Neural cell (in vitro differentiated cells): ENCODE measurements at regions not wholly inside any gene's neighbourhood (a gene's known extent, or its start where the extent isn't known, plus 50 kb on each side); places are given as distances from the start of the nearest gene placed in this dataset.

ENCODE experiments used
- H2AFZ ChIP-seq: fragments of 200-600, 300-800 bp; sonication (generic), shearing (Covaris generic); 2 replicates; pipeline ENCODE4 v1.6.0; 2014; ENCODE audit warnings: low read depth, mild to moderate bottlenecking, antibody characterized with exemption, low read length, moderate library complexity
- H3F3A ChIP-seq: fragments of 200-600 bp; shearing (Covaris generic); 2 replicates; pipeline ENCODE4 v1.6.1; 2016; ENCODE audit warnings: mild to moderate bottlenecking, moderate library complexity, mixed read lengths, antibody characterized with exemption, low read length; ENCODE audit not compliant: insufficient read depth, poor library complexity, severe bottlenecking
- H3K27ac ChIP-seq: fragments of 200-600, 300-800 bp; sonication (generic), shearing (Covaris generic); 2 replicates; pipeline ENCODE4 v1.5.1; 2014; ENCODE audit warnings: mild to moderate bottlenecking, low read length, moderate library complexity
- H3K27me3 ChIP-seq: fragments of 300-800, 200-600 bp; sonication (generic), shearing (Covaris generic); 2 replicates; pipeline ENCODE4 v1.6.0; 2014; ENCODE audit warnings: mild to moderate bottlenecking, low read depth, low read length, moderate library complexity; ENCODE audit not compliant: insufficient read depth
- H3K36me3 ChIP-seq: fragments of 300-800, 200-600 bp; sonication (generic), shearing (Covaris generic); 2 replicates; pipeline ENCODE4 v1.5.1; 2014; ENCODE audit warnings: mild to moderate bottlenecking, antibody characterized with exemption, low read length, moderate library complexity; ENCODE audit not compliant: insufficient read depth
- H3K4me2 ChIP-seq: fragments of 300-800, 200-600 bp; sonication (generic), shearing (Covaris generic); 2 replicates; pipeline ENCODE4 v1.6.0; 2014; ENCODE audit warnings: mild to moderate bottlenecking, low read length
- H3K4me3 ChIP-seq: fragments of 300-800, 200-600 bp; sonication (generic), shearing (Covaris generic); 2 replicates; pipeline ENCODE4 v1.5.1; 2014; ENCODE audit warnings: mild to moderate bottlenecking, low read length, moderate library complexity
- H3K79me2 ChIP-seq: fragments of 200-600 bp; shearing (Covaris generic); replicated peaks from 2 replicates; pipeline ENCODE4 v1.6.0; 2014; ENCODE audit warnings: mild to moderate bottlenecking, low read length, moderate library complexity; ENCODE audit not compliant: insufficient read depth
- H3K9ac ChIP-seq: fragments of 300-800, 200-600 bp; sonication (generic), shearing (Covaris generic); 2 replicates; pipeline ENCODE4 v1.6.1; 2016; ENCODE audit warnings: mild to moderate bottlenecking, low read length, mixed read lengths
- H3K9me2 ChIP-seq: fragments of 200-600 bp; shearing (Covaris generic); 2 replicates; pipeline ENCODE4 v1.6.1; 2016; ENCODE audit warnings: mild to moderate bottlenecking, low read length, mixed read lengths; ENCODE audit not compliant: insufficient read depth
- H3K9me3 ChIP-seq: fragments of 200-600, 300-800 bp; sonication (generic), shearing (Covaris generic); 2 replicates; pipeline ENCODE4 v1.6.1; 2016; ENCODE audit warnings: mild to moderate bottlenecking, mixed run types, low read length, moderate library complexity, mixed read lengths
- H4K20me1 ChIP-seq: fragments of 200-600 bp; shearing (Covaris generic); 2 replicates; pipeline ENCODE4 v1.6.1; 2016; ENCODE audit warnings: mild to moderate bottlenecking, mixed run types; ENCODE audit not compliant: insufficient read depth
- CTCF ChIP-seq: fragments of 450-650 bp; IDR thresholded peaks from 2 replicates; pipeline ENCODE4 v1.5.1; 2014; ENCODE audit warnings: antibody characterized with exemption, mild to moderate bottlenecking, moderate library complexity; ENCODE audit not compliant: poor library complexity, severe bottlenecking
- EP300 ChIP-seq: fragments of 450-650 bp; conservative IDR thresholded peaks from 2 replicates; pipeline ENCODE4 v1.6.1; 2014; ENCODE audit warnings: antibody characterized with exemption, mild to moderate bottlenecking, moderate library complexity; ENCODE audit not compliant: poor library complexity, severe bottlenecking
- EZH2 ChIP-seq: fragments of 200-600, 300-800 bp; shearing (Covaris generic), sonication (generic); IDR thresholded peaks from 2 replicates; pipeline ENCODE4 v1.6.1; 2014; ENCODE audit warnings: antibody characterized with exemption, low read length, borderline replicate concordance, mild to moderate bottlenecking; ENCODE audit not compliant: insufficient read depth, poor library complexity, severe bottlenecking
- MXI1 ChIP-seq: fragments of 450-650 bp; conservative IDR thresholded peaks from 2 replicates; pipeline ENCODE4 v1.6.1; 2014; ENCODE audit warnings: antibody characterized with exemption, mild to moderate bottlenecking; ENCODE audit not compliant: poor library complexity, severe bottlenecking
- POLR2AphosphoS5 ChIP-seq: IDR thresholded peaks from 2 replicates; pipeline ENCODE4 v1.6.1; 2012
- RAD21 ChIP-seq: fragments of 450-650 bp; conservative IDR thresholded peaks from 2 replicates; pipeline ENCODE4 v1.6.1; 2014; ENCODE audit warnings: antibody characterized with exemption, mild to moderate bottlenecking, moderate library complexity
- SMC3 ChIP-seq: fragments of 450-650 bp; conservative IDR thresholded peaks from 2 replicates; pipeline ENCODE4 v1.6.1; 2014; ENCODE audit warnings: antibody characterized with exemption, mild to moderate bottlenecking, moderate library complexity; ENCODE audit not compliant: poor library complexity
- TAF1 ChIP-seq: IDR thresholded peaks from 2 replicates; pipeline ENCODE4 v1.6.1; 2012; ENCODE audit warnings: low read depth
- TF ChIP-seq, protein P1 (sequence below): IDR thresholded peaks from 2 replicates; pipeline ENCODE4 v1.6.1; 2012; ENCODE audit warnings: borderline replicate concordance

DNA sequence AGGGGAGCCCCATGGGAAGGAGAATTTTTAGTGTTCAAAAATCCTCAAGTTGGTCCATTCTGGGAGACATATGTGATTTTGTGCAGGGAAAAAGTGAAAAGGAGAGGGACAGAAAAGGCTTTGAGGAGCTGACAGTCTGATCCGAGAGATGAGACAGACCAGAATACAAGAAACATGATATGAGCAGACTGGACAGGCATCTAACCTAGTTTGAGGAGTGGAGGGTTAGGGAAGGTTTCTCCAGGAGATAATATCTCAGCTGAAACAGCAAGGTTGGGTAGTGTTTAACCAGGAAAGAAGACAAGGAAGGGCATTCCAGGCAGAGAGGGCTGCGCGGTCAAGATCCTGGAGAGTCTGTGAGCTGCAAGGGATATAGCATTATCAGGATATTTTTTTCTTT is 101.4 kb upstream of the NCAM1 start:
- no peak overlapping the region for H3K9ac ChIP-seq
- H3K36me3 ChIP-seq, result no peaks in the 10 kb centered on the region
- H3F3A ChIP-seq, result no peaks in the 10 kb centered on the region
- no peaks in the 10 kb centered on the region for H4K20me1 ChIP-seq
- TF ChIP-seq CTCF, result no peak
- no peak for TF ChIP-seq SMC3
- TF ChIP-seq TAF1, result no peak
- TF ChIP-seq, protein P1, sequence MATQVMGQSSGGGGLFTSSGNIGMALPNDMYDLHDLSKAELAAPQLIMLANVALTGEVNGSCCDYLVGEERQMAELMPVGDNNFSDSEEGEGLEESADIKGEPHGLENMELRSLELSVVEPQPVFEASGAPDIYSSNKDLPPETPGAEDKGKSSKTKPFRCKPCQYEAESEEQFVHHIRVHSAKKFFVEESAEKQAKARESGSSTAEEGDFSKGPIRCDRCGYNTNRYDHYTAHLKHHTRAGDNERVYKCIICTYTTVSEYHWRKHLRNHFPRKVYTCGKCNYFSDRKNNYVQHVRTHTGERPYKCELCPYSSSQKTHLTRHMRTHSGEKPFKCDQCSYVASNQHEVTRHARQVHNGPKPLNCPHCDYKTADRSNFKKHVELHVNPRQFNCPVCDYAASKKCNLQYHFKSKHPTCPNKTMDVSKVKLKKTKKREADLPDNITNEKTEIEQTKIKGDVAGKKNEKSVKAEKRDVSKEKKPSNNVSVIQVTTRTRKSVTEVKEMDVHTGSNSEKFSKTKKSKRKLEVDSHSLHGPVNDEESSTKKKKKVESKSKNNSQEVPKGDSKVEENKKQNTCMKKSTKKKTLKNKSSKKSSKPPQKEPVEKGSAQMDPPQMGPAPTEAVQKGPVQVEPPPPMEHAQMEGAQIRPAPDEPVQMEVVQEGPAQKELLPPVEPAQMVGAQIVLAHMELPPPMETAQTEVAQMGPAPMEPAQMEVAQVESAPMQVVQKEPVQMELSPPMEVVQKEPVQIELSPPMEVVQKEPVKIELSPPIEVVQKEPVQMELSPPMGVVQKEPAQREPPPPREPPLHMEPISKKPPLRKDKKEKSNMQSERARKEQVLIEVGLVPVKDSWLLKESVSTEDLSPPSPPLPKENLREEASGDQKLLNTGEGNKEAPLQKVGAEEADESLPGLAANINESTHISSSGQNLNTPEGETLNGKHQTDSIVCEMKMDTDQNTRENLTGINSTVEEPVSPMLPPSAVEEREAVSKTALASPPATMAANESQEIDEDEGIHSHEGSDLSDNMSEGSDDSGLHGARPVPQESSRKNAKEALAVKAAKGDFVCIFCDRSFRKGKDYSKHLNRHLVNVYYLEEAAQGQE, result no peak
- TF ChIP-seq EP300, result no peak
- no peak for TF ChIP-seq RAD21
- TF ChIP-seq POLR2AphosphoS5, result no peak
- TF ChIP-seq EZH2, result no peak
- TF ChIP-seq MXI1, result no peak
- no peak overlapping the region for H3K4me2 ChIP-seq
- no peak overlapping the region for H3K4me3 ChIP-seq
- H3K9me2 ChIP-seq, result no peaks in the 10 kb centered on the region
- H3K27ac ChIP-seq, result no peak overlapping the region
- no peaks in the 10 kb centered on the region for H3K27me3 ChIP-seq
- no peaks in the 10 kb centered on the region for H3K79me2 ChIP-seq
- no peaks in the 10 kb centered on the region for H3K9me3 ChIP-seq
- no peak overlapping the region for H2AFZ ChIP-seq

GRCh38 chr11:112861356-112861755 is 99.9 kb upstream of the NCAM1 start:
- Histone ChIP-seq H4K20me1 (no peaks in the 10 kb centered on the region), H3K9me3 (no peaks in the 10 kb centered on the region), H3K27ac (no peak overlapping the region), H3K9me2 (no peaks in the 10 kb centered on the region), H3K4me2 (no peak overlapping the region), H3K9ac (no peak overlapping the region), H3K36me3 (no peaks in the 10 kb centered on the region), H3K27me3 (no peaks in the 10 kb centered on the region), H3K4me3 (no peak overlapping the region), H3K79me2 (no peaks in the 10 kb centered on the region), H2AFZ (no peak overlapping the region), H3F3A (no peaks in the 10 kb centered on the region)
- no peak for TF ChIP-seq CTCF
- no peak for TF ChIP-seq MXI1
- no peak for TF ChIP-seq POLR2AphosphoS5
- no peak for TF ChIP-seq EP300
- TF ChIP-seq, protein P1, result no peak
- TF ChIP-seq EZH2, result no peak
- TF ChIP-seq RAD21, result no peak
- no peak for TF ChIP-seq SMC3
